AG04450 (cell line): ENCODE measurements at regions not wholly inside any gene's neighbourhood (a gene's known extent, or its start where the extent isn't known, plus 50 kb on each side); places are given as distances from the start of the nearest gene placed in this dataset.

Source experiments
- CTCF ChIA-PET: fragments of 300-600, 350-600 bp; formaldehyde crosslinking; extraction: SDS; loops from one replicate; lab custom pipeline; 2022; ENCODE audit warnings: antibody characterized with exemption, inconsistent platforms; lab: Charles Lee
- POLR2A ChIA-PET: fragments of 350-600 bp; formaldehyde crosslinking; extraction: SDS; loops from one replicate; lab custom pipeline; 2021; ENCODE audit warnings: antibody characterized with exemption, inconsistent platforms; lab: Yijun Ruan, JAX
- DNase-seq: peaks from one replicate; pipeline ENCODE4 v3.0.0-alpha.2; 2011; ENCODE audit warnings: low read depth, low spot score
- H3K27ac ChIP-seq: one replicate; pipeline ENCODE4 v1.5.1; 2012; ENCODE audit warnings: low read depth, low read length, control low read depth
- H3K27me3 ChIP-seq: one replicate; pipeline ENCODE4 v1.6.0; 2012; ENCODE audit warnings: low read length; ENCODE audit not compliant: control insufficient read depth, insufficient read depth
- H3K4me3 ChIP-seq: 2 replicates; pipeline ENCODE4 v1.5.1; 2011; ENCODE audit warnings: mild to moderate bottlenecking, low read depth, low read length, control low read depth
- H3K9me3 ChIP-seq: 2 replicates; pipeline ENCODE4 v1.5.1; 2012; ENCODE audit warnings: low read length; ENCODE audit not compliant: control insufficient read depth, insufficient read depth
- CTCF ChIP-seq: IDR thresholded peaks from 2 replicates; pipeline ENCODE4 v1.5.1; 2011; ENCODE audit warnings: low read depth, low read length, control low read depth, inconsistent platforms

GRCh38 chrX:20973038-20973437 lies 401.2 kb upstream of the CNKSR2 start:
- H3K27me3 ChIP-seq = no peaks in the 10 kb centered on the region
- DNase-seq = no peak
- ChIA-PET CTCF (no interaction called here), POLR2A (no interaction called here)
- no peaks in the 10 kb centered on the region for H3K9me3 ChIP-seq
- TF ChIP-seq CTCF = no peak
- H3K4me3 ChIP-seq = no peak overlapping the region
- H3K27ac ChIP-seq = no peak overlapping the region

GRCh38 chrX:20971250-20971649 lies 403.0 kb upstream of the CNKSR2 start:
- ChIA-PET POLR2A (no interaction called here), CTCF (no interaction called here)
- Histone ChIP-seq H3K4me3 (no peak overlapping the region), H3K27ac (no peak overlapping the region), H3K27me3 (no peaks in the 10 kb centered on the region), H3K9me3 (no peaks in the 10 kb centered on the region)
- no peak for TF ChIP-seq CTCF
- DNase-seq = no peak

- no peaks in the 10 kb centered on the region for H3K9me3 ChIP-seq
- no peak for DNase-seq
- ChIA-PET CTCF (no interaction called here), POLR2A (no interaction called here)
- H3K27me3 ChIP-seq = no peaks in the 10 kb centered on the region
- TF ChIP-seq CTCF = no peak
- H3K27ac ChIP-seq = no peak overlapping the region
- H3K4me3 ChIP-seq = no peak overlapping the region
Measured at GRCh38 chrX:20969565-20969964, 404.7 kb upstream of the CNKSR2 start.

- Histone ChIP-seq H3K9me3 (no peaks in the 10 kb centered on the region), H3K27me3 (no peaks in the 10 kb centered on the region), H3K27ac (no peak overlapping the region), H3K4me3 (no peak overlapping the region)
- CTCF ChIA-PET = no interaction called here
- no peak for TF ChIP-seq CTCF
- POLR2A ChIA-PET = no interaction called here
- no peak for DNase-seq
Measured at GRCh38 chrX:20968996-20969395, 405.2 kb upstream of the CNKSR2 start.

DNA sequence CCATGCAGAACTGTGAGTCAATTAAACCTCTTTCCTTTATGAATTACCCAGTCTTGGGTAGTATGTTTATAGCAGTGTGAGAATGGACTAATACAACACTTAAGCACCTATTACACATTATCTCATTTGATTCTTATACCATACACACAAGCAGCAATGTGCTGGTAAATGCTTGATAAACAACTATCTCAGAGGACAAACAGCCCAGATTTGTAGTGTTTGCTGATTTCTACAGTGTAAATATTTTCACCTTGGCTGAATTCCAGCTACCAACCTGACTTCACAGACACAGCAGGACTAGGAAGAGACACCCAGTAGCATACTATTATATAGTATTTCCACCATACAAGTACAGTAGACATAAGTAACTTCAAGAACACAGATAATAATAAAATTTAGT lies 406.5 kb upstream of the CNKSR2 start:
- Histone ChIP-seq H3K9me3 (no peaks in the 10 kb centered on the region), H3K27me3 (no peaks in the 10 kb centered on the region), H3K27ac (no peak overlapping the region), H3K4me3 (no peak overlapping the region)
- no peak for DNase-seq
- ChIA-PET CTCF (no interaction called here), POLR2A (no interaction called here)
- no peak for TF ChIP-seq CTCF
